ENCODE measurements at regions not wholly inside any gene's neighbourhood (a gene's known extent, or its start where the extent isn't known, plus 50 kb on each side); places are given as distances from the start of the nearest gene placed in this dataset.

DNA sequence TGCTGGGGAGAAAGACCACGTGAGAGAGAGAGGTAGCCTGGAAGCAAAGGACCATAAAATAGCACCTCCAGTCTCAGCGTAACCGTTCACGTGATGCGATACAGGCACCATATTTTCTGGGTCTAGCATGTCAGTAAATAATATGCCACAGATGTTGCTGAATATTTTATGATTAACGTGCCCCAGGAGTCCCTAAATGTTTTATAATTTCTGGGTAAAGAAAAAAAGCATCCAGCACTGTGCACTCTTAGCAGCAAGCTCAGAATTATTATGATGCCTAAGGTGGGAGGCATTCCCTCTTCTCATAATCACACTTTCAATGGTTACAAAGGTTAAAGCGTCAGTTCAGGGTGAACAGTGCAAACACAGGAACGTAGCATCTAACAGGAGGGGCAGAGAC is 121.8 kb downstream of the CAVIN4 start:
- H3K4me1 ChIP-seq (ENCODE audit: control extremely low read depth in 1 of 4, control insufficient read depth in 4 of 4, insufficient read depth in 4 of 4, low read length in 3 of 4): no peaks in the 10 kb centered on the region
- DNase-seq: no peak
- POLR2A ChIA-PET: no interaction called here
- 95% methylated on average over 6 of the region's 8 CpGs for WGBS (ENCODE audit: insufficient coverage)
- H3K27ac ChIP-seq (ENCODE audit: insufficient read depth in 1 of 2, low read depth in 1 of 2, low read length in 2 of 2, poor library complexity in 1 of 2, severe bottlenecking in 2 of 2): no peak overlapping the region
- CTCF ChIA-PET: interaction anchor here (0.7 to 2.0 kb wide), 6 partner anchors 11 to 612 kb away, joined by 3 to 8 read pairs (median 6); no protein-coding TSS in a partner anchor
- H3K4me3 ChIP-seq (ENCODE audit: control insufficient read depth in 1 of 7, extremely low read depth in 1 of 7, insufficient read depth in 4 of 7, low read depth in 2 of 7, low read length in 6 of 7): no peak overlapping the region
- peaks cover 0 to 10% (median 2%) of the 10 kb centered on the region in 5 experiments for H3K27me3 ChIP-seq (replicated peaks in 2 of 5; ENCODE audit: control insufficient read depth in 4 of 5, insufficient read depth in 5 of 5, low read length in 4 of 5)
- no peaks in the 10 kb centered on the region for H3K9me3 ChIP-seq (ENCODE audit: control extremely low read depth in 1 of 5, control insufficient read depth in 4 of 5, insufficient read depth in 2 of 5, low read depth in 1 of 5, low read length in 4 of 5)
- H3K36me3 ChIP-seq (ENCODE audit: control insufficient read depth in 4 of 4, insufficient read depth in 4 of 4, low read length in 3 of 4): no peaks in the 10 kb centered on the region

DNA sequence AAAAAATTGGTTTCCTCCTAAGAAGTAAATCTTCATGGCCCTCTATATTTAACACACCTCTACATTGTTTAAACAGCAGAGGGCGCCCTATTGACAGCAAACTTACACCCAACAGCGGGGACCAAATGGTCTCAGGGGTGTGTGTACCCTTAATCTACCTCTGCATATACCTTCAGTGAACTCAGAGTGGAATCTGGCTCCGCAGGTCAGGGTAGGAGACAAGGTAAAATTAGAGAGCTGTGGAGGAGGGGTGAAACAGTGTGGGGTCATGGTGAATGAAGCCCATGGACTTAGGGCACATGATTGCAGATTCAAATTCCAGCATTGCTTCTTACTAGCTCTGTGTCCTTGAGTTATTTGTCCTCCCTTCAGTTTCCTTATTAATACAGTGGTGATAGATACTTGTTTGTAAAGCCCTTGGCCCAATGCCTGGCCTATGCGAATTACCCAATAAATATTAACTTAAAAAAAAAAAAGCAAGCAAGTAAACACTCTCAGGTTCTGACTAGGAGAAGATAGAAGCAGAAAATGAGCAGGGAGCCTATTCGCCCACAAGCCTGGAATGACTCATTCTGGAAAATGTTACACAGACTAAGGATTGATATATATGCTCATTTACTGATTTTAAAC is 122.9 kb downstream of the CAVIN4 start:
- H3K36me3 ChIP-seq (ENCODE audit: control insufficient read depth in 4 of 4, insufficient read depth in 4 of 4, low read length in 3 of 4): no peaks in the 10 kb centered on the region
- H3K9me3 ChIP-seq (ENCODE audit: control extremely low read depth in 1 of 5, control insufficient read depth in 4 of 5, insufficient read depth in 2 of 5, low read depth in 1 of 5, low read length in 4 of 5): no peaks in the 10 kb centered on the region
- no peak overlapping the region for H3K27ac ChIP-seq (ENCODE audit: insufficient read depth in 1 of 2, low read depth in 1 of 2, low read length in 2 of 2, poor library complexity in 1 of 2, severe bottlenecking in 2 of 2)
- peaks cover 0 to 10% (median 2%) of the 10 kb centered on the region in 5 experiments for H3K27me3 ChIP-seq (replicated peaks in 2 of 5; ENCODE audit: control insufficient read depth in 4 of 5, insufficient read depth in 5 of 5, low read length in 4 of 5)
- H3K4me1 ChIP-seq (ENCODE audit: control extremely low read depth in 1 of 4, control insufficient read depth in 4 of 4, insufficient read depth in 4 of 4, low read length in 3 of 4): no peaks in the 10 kb centered on the region
- ChIA-PET CTCF (interaction anchor here (0.9 to 2.0 kb wide), 6 partner anchors 9 to 611 kb away, joined by 3 to 6 read pairs (median 4); no protein-coding TSS in a partner anchor), POLR2A (no interaction called here)
- no peak overlapping the region for H3K4me3 ChIP-seq (ENCODE audit: control insufficient read depth in 1 of 7, extremely low read depth in 1 of 7, insufficient read depth in 4 of 7, low read depth in 2 of 7, low read length in 6 of 7)
- WGBS (ENCODE audit: insufficient coverage): no CpG with 5 or more reads among the region's 5 CpGs
- peak; percentile 18 to 49 (median 36) for DNase-seq

DNA sequence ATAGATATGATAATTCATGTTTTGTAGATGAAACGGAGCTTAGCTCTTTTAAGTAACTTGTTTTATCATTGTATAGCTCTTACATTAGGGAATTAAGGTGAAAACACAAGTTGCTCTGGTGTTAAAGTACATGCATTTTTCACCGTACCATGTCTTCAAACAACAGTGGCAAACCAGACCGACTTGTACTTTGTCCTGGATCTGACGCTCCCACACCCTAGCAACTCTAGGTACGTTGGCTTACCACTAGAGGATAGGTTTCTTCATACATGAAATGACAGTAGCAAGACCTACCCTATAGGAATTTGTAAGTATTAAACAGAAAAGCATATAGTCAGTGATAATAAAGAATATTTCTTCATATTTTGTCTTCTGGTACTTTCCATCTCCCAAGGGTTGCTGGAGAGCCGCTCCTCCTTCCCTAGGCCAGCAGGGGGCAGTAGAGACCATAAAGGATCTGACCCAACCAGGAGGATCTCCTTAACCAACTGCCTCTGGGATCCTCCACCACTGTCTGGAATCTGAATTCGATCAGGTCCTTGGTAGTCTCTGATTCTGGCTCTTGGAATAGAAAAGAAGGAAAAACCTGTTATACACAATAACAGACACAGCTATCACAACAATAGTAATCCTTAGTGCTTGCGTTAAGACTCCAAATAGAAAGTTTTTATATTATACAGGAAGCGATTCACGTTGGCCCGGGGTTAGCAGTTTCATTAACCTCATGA is 136.7 kb downstream of the CAVIN4 start:
- POLR2A ChIA-PET: no interaction called here
- CTCF ChIA-PET: interaction anchor here (0.7 to 2.3 kb wide), 12 partner anchors 10 to 597 kb away, joined by 3 to 12 read pairs (median 4); no protein-coding TSS in a partner anchor
- whole genome bisulfite sequencing (ENCODE audit: insufficient coverage): 66% methylated on average over 6 of the region's 11 CpGs

DNA sequence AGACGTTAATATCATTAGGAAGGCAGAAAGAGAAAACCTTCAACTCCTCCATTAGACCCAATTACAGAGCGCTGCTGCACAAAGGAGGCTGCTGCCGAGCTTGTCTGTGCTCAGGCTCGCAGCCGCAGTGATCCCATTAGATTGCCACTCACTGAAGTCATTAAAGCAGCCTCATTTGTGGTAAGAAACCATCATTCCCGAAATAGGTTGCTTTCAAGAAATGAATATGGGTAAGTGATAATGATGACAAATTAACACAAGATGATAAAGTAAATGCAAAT is 137.2 kb downstream of the CAVIN4 start:
- peaks cover 0 to 3% (median 0%) of the 10 kb centered on the region in 5 experiments for H3K9me3 ChIP-seq (ENCODE audit: control extremely low read depth in 1 of 5, control insufficient read depth in 4 of 5, insufficient read depth in 2 of 5, low read depth in 1 of 5, low read length in 4 of 5)
- H3K27me3 ChIP-seq (replicated peaks in 2 of 5; ENCODE audit: control insufficient read depth in 4 of 5, insufficient read depth in 5 of 5, low read length in 4 of 5): peaks cover 0 to 4% (median 0%) of the 10 kb centered on the region in 5 experiments
- no peak overlapping the region for H3K4me3 ChIP-seq (ENCODE audit: control insufficient read depth in 1 of 7, extremely low read depth in 1 of 7, insufficient read depth in 4 of 7, low read depth in 2 of 7, low read length in 6 of 7)
- H3K4me1 ChIP-seq (ENCODE audit: control extremely low read depth in 1 of 4, control insufficient read depth in 4 of 4, insufficient read depth in 4 of 4, low read length in 3 of 4): no peaks in the 10 kb centered on the region
- DNase-seq: no peak
- H3K27ac ChIP-seq (ENCODE audit: insufficient read depth in 1 of 2, low read depth in 1 of 2, low read length in 2 of 2, poor library complexity in 1 of 2, severe bottlenecking in 2 of 2): no peak overlapping the region
- WGBS (ENCODE audit: insufficient coverage): 75% methylated on average over 2 of the region's 6 CpGs
- H3K36me3 ChIP-seq (ENCODE audit: control insufficient read depth in 4 of 4, insufficient read depth in 4 of 4, low read length in 3 of 4): no peaks in the 10 kb centered on the region
- POLR2A ChIA-PET: no interaction called here
- CTCF ChIA-PET: interaction anchor here (0.7 to 2.3 kb wide), 6 partner anchors 14 to 597 kb away, joined by 3 to 12 read pairs (median 4); no protein-coding TSS in a partner anchor

More for the DNA sequence above, 136.7 kb downstream of the CAVIN4 start:
- Histone ChIP-seq H3K27ac (ENCODE audit: insufficient read depth in 1 of 2, low read depth in 1 of 2, low read length in 2 of 2, poor library complexity in 1 of 2, severe bottlenecking in 2 of 2) (no peak overlapping the region), H3K36me3 (ENCODE audit: control insufficient read depth in 4 of 4, insufficient read depth in 4 of 4, low read length in 3 of 4) (no peaks in the 10 kb centered on the region), H3K27me3 (replicated peaks in 2 of 5; ENCODE audit: control insufficient read depth in 4 of 5, insufficient read depth in 5 of 5, low read length in 4 of 5) (peaks cover 0 to 4% (median 0%) of the 10 kb centered on the region in 5 experiments), H3K4me1 (ENCODE audit: control extremely low read depth in 1 of 4, control insufficient read depth in 4 of 4, insufficient read depth in 4 of 4, low read length in 3 of 4) (no peaks in the 10 kb centered on the region), H3K9me3 (ENCODE audit: control extremely low read depth in 1 of 5, control insufficient read depth in 4 of 5, insufficient read depth in 2 of 5, low read depth in 1 of 5, low read length in 4 of 5) (peaks cover 0 to 3% (median 0%) of the 10 kb centered on the region in 5 experiments), H3K4me3 (ENCODE audit: control insufficient read depth in 1 of 7, extremely low read depth in 1 of 7, insufficient read depth in 4 of 7, low read depth in 2 of 7, low read length in 6 of 7) (no peak overlapping the region)
- peak; percentile 22 to 55 (median 41) for DNase-seq

DNA sequence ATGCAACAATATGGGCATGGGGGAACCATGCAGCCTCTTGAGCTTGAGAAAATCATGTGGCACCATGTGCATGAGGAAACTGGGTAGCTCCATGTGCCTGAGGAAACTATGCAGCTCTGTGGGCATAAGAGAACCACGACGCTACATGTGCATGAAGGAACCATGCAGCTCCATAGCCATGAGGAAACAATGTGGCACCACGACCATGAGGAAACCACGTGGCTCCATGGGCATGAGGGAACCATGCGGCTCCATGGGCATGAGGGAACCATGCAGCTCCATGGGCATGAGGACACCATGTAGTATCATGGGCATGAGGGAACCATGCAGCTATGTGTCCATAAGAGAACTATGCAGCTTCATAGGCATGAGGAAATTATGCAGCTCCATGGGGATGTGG is 140.8 kb downstream of the CAVIN4 start:
- no peaks in the 10 kb centered on the region for H3K9me3 ChIP-seq (ENCODE audit: control extremely low read depth in 1 of 5, control insufficient read depth in 4 of 5, insufficient read depth in 2 of 5, low read depth in 1 of 5, low read length in 4 of 5)
- no peaks in the 10 kb centered on the region for H3K36me3 ChIP-seq (ENCODE audit: control insufficient read depth in 4 of 4, insufficient read depth in 4 of 4, low read length in 3 of 4)
- ChIA-PET POLR2A (no interaction called here), CTCF (interaction anchor here (1.2 kb wide), 1 partner anchor 116 kb away, joined by 6 read pairs; no protein-coding TSS in a partner anchor)
- peaks cover 0 to 4% (median 2%) of the 10 kb centered on the region in 5 experiments for H3K27me3 ChIP-seq (replicated peaks in 2 of 5; ENCODE audit: control insufficient read depth in 4 of 5, insufficient read depth in 5 of 5, low read length in 4 of 5)
- H3K4me1 ChIP-seq (ENCODE audit: control extremely low read depth in 1 of 4, control insufficient read depth in 4 of 4, insufficient read depth in 4 of 4, low read length in 3 of 4): no peaks in the 10 kb centered on the region
- no peak for DNase-seq
- WGBS (ENCODE audit: insufficient coverage): 98% methylated on average over 5 of the region's 5 CpGs
- H3K27ac ChIP-seq (ENCODE audit: insufficient read depth in 1 of 2, low read depth in 1 of 2, low read length in 2 of 2, poor library complexity in 1 of 2, severe bottlenecking in 2 of 2): no peak overlapping the region
- H3K4me3 ChIP-seq (ENCODE audit: control insufficient read depth in 1 of 7, extremely low read depth in 1 of 7, insufficient read depth in 4 of 7, low read depth in 2 of 7, low read length in 6 of 7): no peak overlapping the region

DNA sequence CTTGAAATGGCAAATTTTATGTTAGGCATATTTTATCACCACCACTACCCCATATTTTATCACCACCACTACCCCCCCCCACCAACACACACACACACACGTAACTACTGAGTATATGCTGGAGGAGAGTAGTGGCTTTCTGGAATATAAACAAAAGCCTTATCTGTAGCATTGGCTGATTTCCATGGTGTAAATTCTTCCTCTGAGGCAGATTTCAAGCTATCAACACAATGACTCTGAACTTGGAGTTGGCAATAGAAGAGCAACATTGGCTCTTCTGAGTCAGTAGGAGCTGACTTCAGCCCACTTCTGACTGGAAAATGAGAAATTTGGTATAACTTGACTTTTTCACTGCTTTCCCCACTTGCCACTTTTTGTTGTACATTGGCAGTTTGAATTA is 143.0 kb downstream of the CAVIN4 start:
- CTCF ChIA-PET: no interaction called here
- H3K4me3 ChIP-seq (ENCODE audit: control insufficient read depth in 1 of 7, extremely low read depth in 1 of 7, insufficient read depth in 4 of 7, low read depth in 2 of 7, low read length in 6 of 7): no peak overlapping the region
- DNase-seq: no peak

DNA sequence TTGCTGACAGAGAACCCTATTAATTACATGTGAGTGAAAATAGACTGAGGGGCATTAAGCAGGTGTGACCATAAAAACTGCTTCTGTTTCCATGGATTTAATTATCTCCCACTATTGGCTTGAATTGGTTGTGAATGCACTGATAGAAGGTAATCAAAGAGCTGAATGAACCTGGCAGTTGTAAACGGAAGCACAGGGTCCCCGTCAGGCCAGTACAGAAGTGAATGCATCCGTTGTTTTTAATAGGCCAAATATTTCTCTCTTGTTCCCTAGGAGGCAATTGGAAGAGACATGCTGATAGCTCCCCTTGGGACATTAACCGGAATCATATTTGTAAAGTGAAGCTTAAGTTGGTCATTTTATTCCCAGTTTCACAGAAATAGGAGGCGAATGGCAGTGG is 147.0 kb downstream of the CAVIN4 start:
- DNase-seq: no peak
- 97% methylated on average over 4 of the region's 5 CpGs for WGBS (ENCODE audit: insufficient coverage)

More for the DNA sequence above, 143.0 kb downstream of the CAVIN4 start:
- Histone ChIP-seq H3K27ac (ENCODE audit: insufficient read depth in 1 of 2, low read depth in 1 of 2, low read length in 2 of 2, poor library complexity in 1 of 2, severe bottlenecking in 2 of 2) (no peak overlapping the region), H3K36me3 (ENCODE audit: control insufficient read depth in 4 of 4, insufficient read depth in 4 of 4, low read length in 3 of 4) (no peaks in the 10 kb centered on the region), H3K9me3 (ENCODE audit: control extremely low read depth in 1 of 5, control insufficient read depth in 4 of 5, insufficient read depth in 2 of 5, low read depth in 1 of 5, low read length in 4 of 5) (no peaks in the 10 kb centered on the region), H3K4me1 (ENCODE audit: control extremely low read depth in 1 of 4, control insufficient read depth in 4 of 4, insufficient read depth in 4 of 4, low read length in 3 of 4) (no peaks in the 10 kb centered on the region), H3K27me3 (replicated peaks in 2 of 5; ENCODE audit: control insufficient read depth in 4 of 5, insufficient read depth in 5 of 5, low read length in 4 of 5) (peaks cover 0 to 6% (median 2%) of the 10 kb centered on the region in 5 experiments)
- no CpG with 5 or more reads among the region's 1 CpG for WGBS (ENCODE audit: insufficient coverage)
- POLR2A ChIA-PET: no interaction called here

More for the DNA sequence above, 147.0 kb downstream of the CAVIN4 start:
- CTCF ChIA-PET: interaction anchor here (2.0 kb wide), 1 partner anchor 11 kb away, joined by 6 read pairs; no protein-coding TSS in a partner anchor
- Histone ChIP-seq H3K4me3 (ENCODE audit: control insufficient read depth in 1 of 7, extremely low read depth in 1 of 7, insufficient read depth in 4 of 7, low read depth in 2 of 7, low read length in 6 of 7) (no peak overlapping the region), H3K9me3 (ENCODE audit: control extremely low read depth in 1 of 5, control insufficient read depth in 4 of 5, insufficient read depth in 2 of 5, low read depth in 1 of 5, low read length in 4 of 5) (no peaks in the 10 kb centered on the region), H3K27ac (ENCODE audit: insufficient read depth in 1 of 2, low read depth in 1 of 2, low read length in 2 of 2, poor library complexity in 1 of 2, severe bottlenecking in 2 of 2) (no peak overlapping the region), H3K4me1 (ENCODE audit: control extremely low read depth in 1 of 4, control insufficient read depth in 4 of 4, insufficient read depth in 4 of 4, low read length in 3 of 4) (no peaks in the 10 kb centered on the region), H3K27me3 (replicated peaks in 2 of 5; ENCODE audit: control insufficient read depth in 4 of 5, insufficient read depth in 5 of 5, low read length in 4 of 5) (peaks cover 0 to 3% (median 0%) of the 10 kb centered on the region in 5 experiments), H3K36me3 (ENCODE audit: control insufficient read depth in 4 of 4, insufficient read depth in 4 of 4, low read length in 3 of 4) (no peaks in the 10 kb centered on the region)
- POLR2A ChIA-PET: no interaction called here

Measured in common myeloid progenitor, CD34-positive (primary cell).